ENCODE measurements at regions not wholly inside any gene's neighbourhood (a gene's known extent, or its start where the extent isn't known, plus 50 kb on each side); places are given as distances from the start of the nearest gene placed in this dataset.

DNA sequence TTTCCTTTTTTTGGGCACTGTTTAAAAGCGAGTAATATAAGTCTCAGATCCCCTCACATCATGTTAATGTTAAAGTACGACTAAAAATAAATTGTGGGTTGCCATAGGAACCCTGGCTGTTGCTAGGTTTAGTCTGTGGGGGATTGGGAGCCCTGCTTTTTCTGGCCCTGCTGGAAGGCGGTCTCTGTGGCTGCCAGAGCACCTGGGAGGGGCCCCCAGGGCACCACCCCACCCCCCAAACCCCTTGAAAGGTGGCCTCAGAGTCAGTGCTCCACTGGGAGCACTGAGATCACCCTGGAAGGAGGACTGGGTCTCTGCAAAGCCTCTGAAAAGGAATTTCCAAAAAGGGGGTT is 66.2 kb upstream of the NEURL1B start:
- no peak for DNase-seq (ENCODE audit: low read depth)
- no peak overlapping the region for H3K4me3 ChIP-seq (ENCODE audit: control insufficient read depth, low read depth, low read length)
- TF ChIP-seq, protein P1, sequence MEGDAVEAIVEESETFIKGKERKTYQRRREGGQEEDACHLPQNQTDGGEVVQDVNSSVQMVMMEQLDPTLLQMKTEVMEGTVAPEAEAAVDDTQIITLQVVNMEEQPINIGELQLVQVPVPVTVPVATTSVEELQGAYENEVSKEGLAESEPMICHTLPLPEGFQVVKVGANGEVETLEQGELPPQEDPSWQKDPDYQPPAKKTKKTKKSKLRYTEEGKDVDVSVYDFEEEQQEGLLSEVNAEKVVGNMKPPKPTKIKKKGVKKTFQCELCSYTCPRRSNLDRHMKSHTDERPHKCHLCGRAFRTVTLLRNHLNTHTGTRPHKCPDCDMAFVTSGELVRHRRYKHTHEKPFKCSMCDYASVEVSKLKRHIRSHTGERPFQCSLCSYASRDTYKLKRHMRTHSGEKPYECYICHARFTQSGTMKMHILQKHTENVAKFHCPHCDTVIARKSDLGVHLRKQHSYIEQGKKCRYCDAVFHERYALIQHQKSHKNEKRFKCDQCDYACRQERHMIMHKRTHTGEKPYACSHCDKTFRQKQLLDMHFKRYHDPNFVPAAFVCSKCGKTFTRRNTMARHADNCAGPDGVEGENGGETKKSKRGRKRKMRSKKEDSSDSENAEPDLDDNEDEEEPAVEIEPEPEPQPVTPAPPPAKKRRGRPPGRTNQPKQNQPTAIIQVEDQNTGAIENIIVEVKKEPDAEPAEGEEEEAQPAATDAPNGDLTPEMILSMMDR (IDR thresholded peaks at IDR 0.05; ENCODE audit: control insufficient read depth, insufficient read depth, low read depth, low read length, missing control alignments): no peak

DNA sequence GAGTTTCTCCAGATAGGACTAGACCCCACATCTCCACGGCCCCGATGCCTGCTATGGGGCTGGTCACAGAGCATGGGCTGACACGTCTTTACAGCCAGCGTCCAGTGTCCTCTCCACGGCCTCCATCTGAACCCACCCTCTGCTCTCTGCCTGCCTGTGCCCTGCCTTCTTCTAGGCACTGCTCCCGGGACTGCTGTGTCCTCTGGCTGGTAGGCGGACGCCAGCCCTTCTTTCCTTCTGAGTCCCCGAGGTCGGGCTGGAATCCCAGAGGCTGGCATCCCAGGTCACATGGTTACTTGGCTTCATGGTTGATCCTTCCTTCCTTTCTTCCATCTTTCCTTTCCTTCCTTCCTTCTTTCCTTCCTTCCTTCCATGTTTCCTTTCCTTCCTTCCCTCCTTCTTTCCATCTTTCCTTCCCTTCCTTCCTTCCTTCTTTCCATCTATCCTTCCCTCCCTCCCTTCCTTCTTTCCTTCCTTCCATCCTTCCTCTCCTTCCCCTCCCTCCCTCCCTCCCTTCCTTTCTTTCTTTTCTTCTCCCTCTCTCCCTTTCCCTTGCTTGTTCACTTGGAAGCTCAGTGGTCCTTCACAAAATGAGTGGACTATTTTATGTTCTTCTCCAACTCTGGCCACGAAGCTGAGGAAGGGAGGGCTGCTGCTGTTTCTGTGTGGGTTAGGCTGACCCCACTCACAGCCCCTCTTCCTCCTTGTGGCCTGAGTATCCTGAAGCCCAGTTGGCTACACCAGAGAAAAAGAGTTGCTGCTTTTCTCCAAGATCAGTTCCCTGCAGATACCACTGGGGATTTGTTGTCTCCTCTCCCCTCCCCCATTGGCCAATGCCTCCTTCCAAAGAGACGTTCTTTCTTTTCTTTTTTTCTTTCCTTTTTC is 66.8 kb upstream of the NEURL1B start:
- TF ChIP-seq, protein P1 (IDR thresholded peaks at IDR 0.05; ENCODE audit: control insufficient read depth, insufficient read depth, low read depth, low read length, missing control alignments): no peak
- DNase-seq (ENCODE audit: low read depth): no peak
- H3K4me3 ChIP-seq (ENCODE audit: control insufficient read depth, low read depth, low read length): no peak overlapping the region

DNA sequence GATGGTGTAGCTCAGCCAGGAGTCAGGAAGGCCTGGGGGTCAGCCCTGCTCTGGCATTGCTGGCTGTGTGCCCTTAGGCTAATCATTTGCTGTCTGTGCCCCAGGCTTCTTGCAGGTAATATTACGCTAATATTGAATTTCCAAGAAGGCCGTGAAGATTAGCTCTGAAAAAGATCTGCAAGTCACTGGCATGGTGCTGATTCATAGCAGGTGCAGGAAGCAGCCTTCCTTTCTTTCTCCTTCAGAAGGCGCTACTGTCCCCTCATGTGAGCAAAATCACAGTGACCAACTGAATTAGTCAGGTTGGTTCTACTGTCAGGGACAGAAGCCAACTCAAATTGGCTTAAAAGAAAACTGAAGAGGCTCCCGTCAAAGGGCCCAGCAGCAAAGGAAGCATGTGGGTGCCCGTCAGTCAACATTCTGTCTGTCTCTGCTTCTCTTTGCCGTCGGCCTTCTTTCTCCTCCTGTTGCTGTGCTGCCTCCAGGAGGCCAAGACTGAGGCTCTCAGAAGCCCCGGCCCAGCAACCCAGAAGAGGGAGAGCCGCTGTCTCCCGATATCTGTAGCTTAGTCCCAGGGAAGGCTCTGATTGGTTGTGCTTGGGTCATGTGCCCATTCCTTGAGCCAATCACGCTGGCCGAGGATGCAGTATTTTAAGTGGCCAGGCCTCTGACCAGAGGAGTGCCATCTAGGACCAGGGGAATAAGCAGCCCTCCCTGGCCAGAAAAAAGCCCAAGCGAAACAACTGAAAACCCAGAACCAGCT is 67.8 kb upstream of the NEURL1B start:
- DNase-seq (ENCODE audit: low read depth): no peak
- no peak overlapping the region for H3K4me3 ChIP-seq (ENCODE audit: control insufficient read depth, low read depth, low read length)
- TF ChIP-seq, protein P1 (IDR thresholded peaks at IDR 0.05; ENCODE audit: control insufficient read depth, insufficient read depth, low read depth, low read length, missing control alignments): no peak

DNA sequence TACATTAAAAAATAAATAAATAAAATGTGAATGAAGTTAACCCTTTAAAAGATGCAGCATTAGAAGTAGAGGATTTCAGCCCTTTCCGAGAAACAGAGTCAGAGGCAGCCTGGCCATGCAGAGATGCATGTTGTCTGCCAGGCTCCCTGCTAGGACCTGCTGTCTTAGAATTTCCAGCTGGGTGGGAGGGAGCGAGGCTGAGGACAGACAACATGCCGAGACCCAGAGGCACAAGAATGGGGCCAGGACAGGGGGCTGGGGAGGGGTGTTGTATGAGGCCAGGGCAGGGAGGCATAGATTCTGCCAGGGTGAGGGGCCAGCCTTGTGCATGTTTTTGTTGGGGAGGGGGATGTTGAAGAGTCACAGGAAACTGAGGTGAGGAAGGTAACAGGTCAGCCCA is 68.6 kb upstream of the NEURL1B start:
- H3K4me3 ChIP-seq (ENCODE audit: control insufficient read depth, low read depth, low read length): no peak overlapping the region
- TF ChIP-seq, protein P1 (IDR thresholded peaks at IDR 0.05; ENCODE audit: control insufficient read depth, insufficient read depth, low read depth, low read length, missing control alignments): no peak
- DNase-seq (ENCODE audit: low read depth): no peak

DNA sequence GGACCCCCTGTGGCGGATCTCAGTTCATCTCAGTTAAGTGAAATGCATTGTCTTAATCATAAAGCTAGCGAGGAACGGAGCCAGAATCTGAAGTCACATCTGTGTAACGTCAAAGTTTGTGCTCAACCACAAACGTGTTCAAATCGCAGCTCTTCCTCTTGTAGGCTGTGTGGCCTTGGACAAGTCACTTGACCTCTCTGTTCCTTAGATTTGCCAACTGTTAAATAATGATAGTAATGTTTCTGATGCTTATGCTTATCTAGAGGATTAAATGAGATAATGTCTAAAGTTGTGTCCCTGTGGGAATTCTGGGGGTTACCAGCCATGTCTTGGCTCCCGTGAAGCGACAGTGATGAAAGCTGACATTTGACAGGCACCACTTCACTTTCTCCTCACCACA is 69.2 kb upstream of the NEURL1B start:
- H3K4me3 ChIP-seq (ENCODE audit: control insufficient read depth, low read depth, low read length): no peak overlapping the region
- DNase-seq (ENCODE audit: low read depth): no peak
- TF ChIP-seq, protein P1 (IDR thresholded peaks at IDR 0.05; ENCODE audit: control insufficient read depth, insufficient read depth, low read depth, low read length, missing control alignments): no peak

DNA sequence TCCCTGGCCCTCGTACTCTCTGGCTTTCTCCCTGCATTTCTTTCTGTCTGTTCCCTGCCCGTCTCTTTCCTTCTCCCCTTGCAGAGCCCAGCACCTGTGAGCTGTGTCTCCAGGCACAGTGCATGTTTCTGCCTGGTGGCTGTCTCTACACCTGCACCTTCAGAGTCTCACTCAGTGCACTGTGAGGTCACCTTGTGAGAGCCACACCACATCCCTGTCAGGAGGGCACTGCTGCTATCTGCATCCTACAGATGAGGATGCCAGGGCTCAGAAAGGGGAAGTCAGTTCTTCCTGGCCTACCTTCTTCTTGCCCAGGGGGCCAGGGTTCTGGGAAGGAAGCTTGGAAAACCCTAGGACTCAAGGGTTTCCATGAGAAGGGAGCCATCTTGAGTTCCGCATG is 69.7 kb upstream of the NEURL1B start:
- no peak for DNase-seq (ENCODE audit: low read depth)
- TF ChIP-seq, protein P1 (IDR thresholded peaks at IDR 0.05; ENCODE audit: control insufficient read depth, insufficient read depth, low read depth, low read length, missing control alignments): no peak
- no peak overlapping the region for H3K4me3 ChIP-seq (ENCODE audit: control insufficient read depth, low read depth, low read length)

Measured in AG09309 (cell line).